OCI-LY1 (cell line): ENCODE measurements at regions not wholly inside any gene's neighbourhood (a gene's known extent, or its start where the extent isn't known, plus 50 kb on each side); places are given as distances from the start of the nearest gene placed in this dataset.

Source experiments
- CTCF ChIP-seq: fragments of 200-600 bp; sonication (generic), shearing (Covaris generic); IDR thresholded peaks from 2 replicates; pipeline ENCODE4 v1.5.1; 2017; ENCODE audit warnings: mild to moderate bottlenecking, antibody characterized with exemption, low read length, moderate library complexity, mixed read lengths
- EZH2 ChIP-seq: fragments of 200-600 bp; sonication (generic), shearing (Covaris generic); IDR thresholded peaks from 2 replicates; pipeline ENCODE4 v1.8.0; 2017; ENCODE audit warnings: borderline replicate concordance, mixed run types, mild to moderate bottlenecking, antibody characterized with exemption, low read length, moderate library complexity, mixed read lengths

- TF ChIP-seq CTCF (no peak), EZH2 (no peak)
Observed at GRCh38 chr2:52877703-52878102, 889.9 kb upstream of the CHAC2 start.
